ENCODE measurements at regions not wholly inside any gene's neighbourhood (a gene's known extent, or its start where the extent isn't known, plus 50 kb on each side); places are given as distances from the start of the nearest gene placed in this dataset.

GRCh38 chr11:115930886-115931547, 426.8 kb upstream of the CADM1 start:
- DNase-seq (ENCODE audit: low spot score), result no peak

- no peak for DNase-seq (ENCODE audit: low spot score)
Measured at GRCh38 chr11:115930291-115930690, 426.1 kb upstream of the CADM1 start.

GRCh38 chr11:115929618-115930129, 425.5 kb upstream of the CADM1 start:
- no peak for DNase-seq (ENCODE audit: low spot score)

GRCh38 chr11:115928811-115929210, 424.6 kb upstream of the CADM1 start:
- DNase-seq (ENCODE audit: low spot score), result no peak

- no peak for DNase-seq (ENCODE audit: low spot score)
Measured at GRCh38 chr11:115927823-115928329, 423.7 kb upstream of the CADM1 start.

GRCh38 chr11:115926601-115927000, 422.4 kb upstream of the CADM1 start:
- no peak for DNase-seq (ENCODE audit: low spot score)

- DNase-seq (ENCODE audit: low spot score), result no peak
Measured at GRCh38 chr11:115926138-115926537, 421.9 kb upstream of the CADM1 start.

- DNase-seq (ENCODE audit: low spot score), result no peak
Measured at GRCh38 chr11:115925568-115926090, 421.4 kb upstream of the CADM1 start.

- no peak for DNase-seq (ENCODE audit: low spot score)
Measured at GRCh38 chr11:115924744-115925567, 420.7 kb upstream of the CADM1 start.

GRCh38 chr11:115922876-115923275, 418.7 kb upstream of the CADM1 start:
- DNase-seq (ENCODE audit: low spot score), result no peak

GRCh38 chr11:115921986-115922385, 417.8 kb upstream of the CADM1 start:
- DNase-seq (ENCODE audit: low spot score), result no peak

- DNase-seq (ENCODE audit: low spot score), result no peak
Measured at GRCh38 chr11:115921540-115921939, 417.3 kb upstream of the CADM1 start.

GRCh38 chr11:115920841-115921480, 416.7 kb upstream of the CADM1 start:
- no peak for DNase-seq (ENCODE audit: low spot score)

GRCh38 chr11:115920092-115920461, 415.9 kb upstream of the CADM1 start:
- DNase-seq (ENCODE audit: low spot score), result no peak

GRCh38 chr11:115919341-115920091, 415.3 kb upstream of the CADM1 start:
- no peak for DNase-seq (ENCODE audit: low spot score)

GRCh38 chr11:115918576-115918975, 414.4 kb upstream of the CADM1 start:
- no peak for DNase-seq (ENCODE audit: low spot score)

- no peak for DNase-seq (ENCODE audit: low spot score)
Measured at GRCh38 chr11:115916608-115917007, 412.4 kb upstream of the CADM1 start.

- no peak for DNase-seq (ENCODE audit: low spot score)
Measured at GRCh38 chr11:115912484-115912945, 408.3 kb upstream of the CADM1 start.

GRCh38 chr11:115911613-115912346, 407.6 kb upstream of the CADM1 start:
- DNase-seq (ENCODE audit: low spot score), result no peak

- DNase-seq (ENCODE audit: low spot score), result no peak
Measured at GRCh38 chr11:115910379-115910778, 406.2 kb upstream of the CADM1 start.

GRCh38 chr11:115906171-115906570, 402.0 kb upstream of the CADM1 start:
- no peak for DNase-seq (ENCODE audit: low spot score)
